ENCODE measurements at regions not wholly inside any gene's neighbourhood (a gene's known extent, or its start where the extent isn't known, plus 50 kb on each side); places are given as distances from the start of the nearest gene placed in this dataset.

GRCh38 chr3:161156936-161157335 is 51.8 kb upstream of the B3GALNT1 start:
- H3K27me3 ChIP-seq (ENCODE audit: control insufficient read depth, insufficient read depth, low read length): no peaks in the 10 kb centered on the region
- DNase-seq (ENCODE audit: low read depth) (no peak), FAIRE-seq (no peak)
- H3K36me3 ChIP-seq (ENCODE audit: control insufficient read depth, insufficient read depth, low read length): no peaks in the 10 kb centered on the region
- no peak overlapping the region for H3K4me3 ChIP-seq (ENCODE audit: low read depth, low read length)
- no peak for TF ChIP-seq CTCF (IDR thresholded peaks at IDR 0.05; ENCODE audit: insufficient read depth, low read length, severe bottlenecking)

- H3K27me3 ChIP-seq (ENCODE audit: control insufficient read depth, insufficient read depth, low read length): no peaks in the 10 kb centered on the region
- FAIRE-seq: no peak
- no peaks in the 10 kb centered on the region for H3K36me3 ChIP-seq (ENCODE audit: control insufficient read depth, insufficient read depth, low read length)
- no peak overlapping the region for H3K4me3 ChIP-seq (ENCODE audit: low read depth, low read length)
- TF ChIP-seq CTCF (IDR thresholded peaks at IDR 0.05; ENCODE audit: insufficient read depth, low read length, severe bottlenecking): no peak
- DNase-seq (ENCODE audit: low read depth): no peak
Measured at GRCh38 chr3:161161603-161162002, 56.5 kb upstream of the B3GALNT1 start.

- no peaks in the 10 kb centered on the region for H3K36me3 ChIP-seq (ENCODE audit: control insufficient read depth, insufficient read depth, low read length)
Measured at GRCh38 chr3:161163297-161163696, 57.8 kb upstream of the NMD3 start.

GRCh38 chr3:161166051-161166450 is 55.1 kb upstream of the NMD3 start:
- no peaks in the 10 kb centered on the region for H3K27me3 ChIP-seq (ENCODE audit: control insufficient read depth, insufficient read depth, low read length)
- no peak for TF ChIP-seq CTCF (IDR thresholded peaks at IDR 0.05; ENCODE audit: insufficient read depth, low read length, severe bottlenecking)
- no peak for DNase-seq (ENCODE audit: low read depth)
- H3K4me3 ChIP-seq (ENCODE audit: low read depth, low read length): no peak overlapping the region
- H3K36me3 ChIP-seq (ENCODE audit: control insufficient read depth, insufficient read depth, low read length): no peaks in the 10 kb centered on the region
- no peak for FAIRE-seq

More at GRCh38 chr3:161163297-161163696, 57.8 kb upstream of the NMD3 start:
- FAIRE-seq (no peak), DNase-seq (ENCODE audit: low read depth) (peak; percentile 98)
- TF ChIP-seq CTCF (IDR thresholded peaks at IDR 0.05; ENCODE audit: insufficient read depth, low read length, severe bottlenecking): no peak
- Histone ChIP-seq H3K4me3 (ENCODE audit: low read depth, low read length) (no peak overlapping the region), H3K27me3 (ENCODE audit: control insufficient read depth, insufficient read depth, low read length) (no peaks in the 10 kb centered on the region)

- H3K36me3 ChIP-seq (ENCODE audit: control insufficient read depth, insufficient read depth, low read length): no peaks in the 10 kb centered on the region
- no peaks in the 10 kb centered on the region for H3K27me3 ChIP-seq (ENCODE audit: control insufficient read depth, insufficient read depth, low read length)
- no peak for TF ChIP-seq CTCF (IDR thresholded peaks at IDR 0.05; ENCODE audit: insufficient read depth, low read length, severe bottlenecking)
- FAIRE-seq (no peak), DNase-seq (ENCODE audit: low read depth) (peak; percentile 80)
- no peak overlapping the region for H3K4me3 ChIP-seq (ENCODE audit: low read depth, low read length)
Measured at GRCh38 chr3:161171113-161171512, 50.0 kb upstream of the NMD3 start.

All from bronchial epithelial cell (primary cell).